Liver (tissue), 8 donors: ENCODE measurements at regions not wholly inside any gene's neighbourhood (a gene's known extent, or its start where the extent isn't known, plus 50 kb on each side); places are given as distances from the start of the nearest gene placed in this dataset.

ENCODE experiments used
- DNase-seq: peaks from one replicate; pipeline ENCODE4 v3.0.0-alpha.2; 2017; ENCODE audit warnings: low spot score
- H3K27ac ChIP-seq, 2 donors: one replicate each; pipeline ENCODE4 v1.7.0; 2013; ENCODE audit warnings: inconsistent platforms in 2 of 2, low read length in 2 of 2, control low read depth in 1 of 2, low read depth in 1 of 2, mild to moderate bottlenecking in 1 of 2
- H3K27me3 ChIP-seq, 4 donors: one replicate each; pipeline versions ENCODE4 v1.6.1 to v1.7.0; 2013; ENCODE audit warnings: low read length in 3 of 4, inconsistent platforms in 1 of 4, mild to moderate bottlenecking in 1 of 4, moderate library complexity in 1 of 4; ENCODE audit not compliant: control insufficient read depth in 4 of 4, insufficient read depth in 4 of 4
- H3K36me3 ChIP-seq, 4 donors: one replicate each; pipeline versions ENCODE4 v1.6.1 to v1.7.0; 2013; ENCODE audit warnings: low read length in 3 of 4, mild to moderate bottlenecking in 3 of 4, low read depth in 1 of 4, moderate library complexity in 1 of 4; ENCODE audit not compliant: control insufficient read depth in 4 of 4, insufficient read depth in 3 of 4
- H3K4me1 ChIP-seq, 4 donors: one replicate each; pipeline versions ENCODE4 v1.6.1 to v1.7.0; 2013; ENCODE audit warnings: low read length in 3 of 4, mild to moderate bottlenecking in 3 of 4, moderate library complexity in 1 of 4; ENCODE audit not compliant: control insufficient read depth in 4 of 4, insufficient read depth in 4 of 4
- H3K4me3 ChIP-seq, 3 donors: one replicate each; pipeline versions ENCODE4 v1.6.1 to v1.7.0; 2013; ENCODE audit warnings: low read length in 3 of 3, control low read depth in 1 of 3, low read depth in 1 of 3, mild to moderate bottlenecking in 1 of 3
- H3K9ac ChIP-seq, 2 donors: one replicate each; pipeline ENCODE4 v1.7.0; 2013; ENCODE audit warnings: low read length in 2 of 2, mild to moderate bottlenecking in 2 of 2, moderate library complexity in 2 of 2, control low read depth in 1 of 2, low read depth in 1 of 2
- H3K9me3 ChIP-seq, 4 donors: one replicate each; pipeline versions ENCODE4 v1.6.1 to v1.7.0; 2013; ENCODE audit warnings: low read length in 3 of 4; ENCODE audit not compliant: control insufficient read depth in 4 of 4
- FOXA2 ChIP-seq: IDR thresholded peaks from 2 replicates; pipeline ENCODE4 v1.6.1; 2016; ENCODE audit warnings: antibody characterized with exemption
- GABPA ChIP-seq, 2 donors: IDR thresholded peaks in 1 of 2; conservative IDR thresholded peaks in 1 of 2; 2 replicates each; pipeline ENCODE4 v1.6.1; 2016; ENCODE audit warnings: antibody characterized with exemption in 2 of 2, mild to moderate bottlenecking in 1 of 2, moderate library complexity in 1 of 2
- HNF4A ChIP-seq, 2 donors: conservative IDR thresholded peaks; 2 replicates each; pipeline ENCODE4 v1.6.1; 2016; ENCODE audit warnings: antibody characterized with exemption in 2 of 2, mild to moderate bottlenecking in 2 of 2
- HNF4G ChIP-seq: IDR thresholded peaks from 2 replicates; pipeline ENCODE4 v1.6.1; 2016; ENCODE audit warnings: antibody characterized with exemption
- JUND ChIP-seq, 2 donors: IDR thresholded peaks; 2 replicates each; pipeline ENCODE4 v1.6.1; 2016; ENCODE audit warnings: antibody characterized with exemption in 2 of 2
- RXRA ChIP-seq, 2 donors: IDR thresholded peaks; 2 replicates each; pipeline ENCODE4 v1.6.1; 2017 to 2018; ENCODE audit warnings: antibody characterized with exemption in 2 of 2, mild to moderate bottlenecking in 1 of 2
- SP1 ChIP-seq: IDR thresholded peaks from 2 replicates; pipeline ENCODE4 v1.6.1; 2018; ENCODE audit warnings: antibody characterized with exemption, mild to moderate bottlenecking
- WGBS: extraction: QIAGEN DNeasy Blood & Tissue Kit; methylation state at CpG from one replicate; pipeline ENCODE4 v1.1.7; 2013; 5-methylcytosine and 5-hydroxymethylcytosine counted together
- TF ChIP-seq, protein P1 (sequence below): IDR thresholded peaks from 2 replicates; pipeline ENCODE4 v1.6.1; 2016; ENCODE audit warnings: antibody characterized with exemption
- TF ChIP-seq, protein P2 (sequence below): IDR thresholded peaks from 2 replicates; pipeline ENCODE4 v1.6.1; 2016; ENCODE audit warnings: antibody characterized with exemption
- TF ChIP-seq, protein P3 (sequence below): fragments of 150-350 bp; IDR thresholded peaks from 2 replicates; pipeline ENCODE4 v1.5.1; 2017; ENCODE audit warnings: improper control_type of control experiment, low read depth, low read length; ENCODE audit not compliant: missing input control
- TF ChIP-seq, protein P4 (sequence below): IDR thresholded peaks from 2 replicates; pipeline ENCODE4 v1.6.1; 2016; ENCODE audit warnings: antibody characterized with exemption, mild to moderate bottlenecking
- TF ChIP-seq, protein P5 (sequence below): IDR thresholded peaks from 2 replicates; pipeline ENCODE4 v1.6.1; 2016; ENCODE audit warnings: antibody characterized with exemption
- donor health status: healthy.
- donor health status: healthy.
- donor health status: healthy.
- donor health status: healthy.
- donor health status: healthy.

DNA sequence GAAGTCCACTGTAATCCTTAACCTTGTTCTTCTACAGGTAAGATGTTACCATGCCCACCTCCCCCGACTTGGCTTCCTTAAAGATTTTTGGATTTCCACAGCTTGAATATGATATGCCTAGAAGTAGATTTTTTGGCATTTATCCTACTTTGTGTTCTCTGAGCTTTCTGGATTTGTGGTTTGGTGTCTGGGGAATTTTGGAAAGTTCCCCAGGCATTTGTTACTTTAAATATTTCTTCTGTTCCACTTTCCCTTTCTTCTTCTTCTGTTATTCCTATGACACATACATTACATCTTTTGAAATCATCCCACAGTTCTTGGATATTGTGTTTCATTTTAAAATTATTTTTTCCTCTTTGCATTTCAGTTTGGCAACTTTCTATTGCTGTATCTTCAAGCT, 122.1 kb upstream of the TMEM108 start:
- DNase-seq, result no peak
- H3K9me3 ChIP-seq, result no peaks in the 10 kb centered on the region
- H3K4me3 ChIP-seq, result no peak overlapping the region
- 61% methylated on average over 1 of the region's 1 CpG for WGBS
- H3K27me3 ChIP-seq, result peaks cover 0 to 2% (median 0%) of the 10 kb centered on the region in 4 donors
- no peaks in the 10 kb centered on the region for H3K4me1 ChIP-seq
- no peak overlapping the region for H3K27ac ChIP-seq
- no peak overlapping the region for H3K9ac ChIP-seq
- H3K36me3 ChIP-seq, result no peaks in the 10 kb centered on the region
- TF ChIP-seq, protein P1, sequence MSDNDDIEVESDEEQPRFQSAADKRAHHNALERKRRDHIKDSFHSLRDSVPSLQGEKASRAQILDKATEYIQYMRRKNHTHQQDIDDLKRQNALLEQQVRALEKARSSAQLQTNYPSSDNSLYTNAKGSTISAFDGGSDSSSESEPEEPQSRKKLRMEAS, result no peak
- TF ChIP-seq HNF4A (conservative IDR thresholded peaks at IDR 0.05), result no peak
- no peak for TF ChIP-seq FOXA2
- TF ChIP-seq SP1, result no peak
- TF ChIP-seq HNF4G, result no peak
- TF ChIP-seq, protein P2, sequence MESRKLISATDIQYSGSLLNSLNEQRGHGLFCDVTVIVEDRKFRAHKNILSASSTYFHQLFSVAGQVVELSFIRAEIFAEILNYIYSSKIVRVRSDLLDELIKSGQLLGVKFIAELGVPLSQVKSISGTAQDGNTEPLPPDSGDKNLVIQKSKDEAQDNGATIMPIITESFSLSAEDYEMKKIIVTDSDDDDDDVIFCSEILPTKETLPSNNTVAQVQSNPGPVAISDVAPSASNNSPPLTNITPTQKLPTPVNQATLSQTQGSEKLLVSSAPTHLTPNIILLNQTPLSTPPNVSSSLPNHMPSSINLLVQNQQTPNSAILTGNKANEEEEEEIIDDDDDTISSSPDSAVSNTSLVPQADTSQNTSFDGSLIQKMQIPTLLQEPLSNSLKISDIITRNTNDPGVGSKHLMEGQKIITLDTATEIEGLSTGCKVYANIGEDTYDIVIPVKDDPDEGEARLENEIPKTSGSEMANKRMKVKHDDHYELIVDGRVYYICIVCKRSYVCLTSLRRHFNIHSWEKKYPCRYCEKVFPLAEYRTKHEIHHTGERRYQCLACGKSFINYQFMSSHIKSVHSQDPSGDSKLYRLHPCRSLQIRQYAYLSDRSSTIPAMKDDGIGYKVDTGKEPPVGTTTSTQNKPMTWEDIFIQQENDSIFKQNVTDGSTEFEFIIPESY, result no peak

DNA sequence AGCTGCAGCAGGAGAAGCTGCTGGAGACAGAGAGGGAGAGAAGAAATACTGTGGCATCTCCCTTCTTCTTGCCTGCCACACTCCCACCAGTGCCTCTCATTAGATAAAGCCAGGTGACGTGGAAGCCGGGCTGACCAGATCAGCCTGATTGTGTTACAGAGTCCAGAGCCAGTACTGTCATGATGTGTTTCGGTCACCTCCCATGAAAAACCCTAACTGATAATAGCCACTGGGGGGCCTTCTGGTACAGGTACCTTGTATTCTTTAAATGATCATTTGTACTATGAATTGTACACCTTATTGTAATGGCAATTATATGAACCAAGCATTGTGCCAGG, 125.8 kb upstream of the TMEM108 start:
- no peak for DNase-seq
- Histone ChIP-seq H3K4me3 (no peak overlapping the region), H3K9ac (no peak overlapping the region), H3K36me3 (no peaks in the 10 kb centered on the region), H3K27me3 (no peaks in the 10 kb centered on the region), H3K27ac (no peak overlapping the region), H3K9me3 (no peaks in the 10 kb centered on the region), H3K4me1 (no peaks in the 10 kb centered on the region)
- TF ChIP-seq, protein P3, sequence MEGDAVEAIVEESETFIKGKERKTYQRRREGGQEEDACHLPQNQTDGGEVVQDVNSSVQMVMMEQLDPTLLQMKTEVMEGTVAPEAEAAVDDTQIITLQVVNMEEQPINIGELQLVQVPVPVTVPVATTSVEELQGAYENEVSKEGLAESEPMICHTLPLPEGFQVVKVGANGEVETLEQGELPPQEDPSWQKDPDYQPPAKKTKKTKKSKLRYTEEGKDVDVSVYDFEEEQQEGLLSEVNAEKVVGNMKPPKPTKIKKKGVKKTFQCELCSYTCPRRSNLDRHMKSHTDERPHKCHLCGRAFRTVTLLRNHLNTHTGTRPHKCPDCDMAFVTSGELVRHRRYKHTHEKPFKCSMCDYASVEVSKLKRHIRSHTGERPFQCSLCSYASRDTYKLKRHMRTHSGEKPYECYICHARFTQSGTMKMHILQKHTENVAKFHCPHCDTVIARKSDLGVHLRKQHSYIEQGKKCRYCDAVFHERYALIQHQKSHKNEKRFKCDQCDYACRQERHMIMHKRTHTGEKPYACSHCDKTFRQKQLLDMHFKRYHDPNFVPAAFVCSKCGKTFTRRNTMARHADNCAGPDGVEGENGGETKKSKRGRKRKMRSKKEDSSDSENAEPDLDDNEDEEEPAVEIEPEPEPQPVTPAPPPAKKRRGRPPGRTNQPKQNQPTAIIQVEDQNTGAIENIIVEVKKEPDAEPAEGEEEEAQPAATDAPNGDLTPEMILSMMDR, result no peak
- TF ChIP-seq, protein P4, sequence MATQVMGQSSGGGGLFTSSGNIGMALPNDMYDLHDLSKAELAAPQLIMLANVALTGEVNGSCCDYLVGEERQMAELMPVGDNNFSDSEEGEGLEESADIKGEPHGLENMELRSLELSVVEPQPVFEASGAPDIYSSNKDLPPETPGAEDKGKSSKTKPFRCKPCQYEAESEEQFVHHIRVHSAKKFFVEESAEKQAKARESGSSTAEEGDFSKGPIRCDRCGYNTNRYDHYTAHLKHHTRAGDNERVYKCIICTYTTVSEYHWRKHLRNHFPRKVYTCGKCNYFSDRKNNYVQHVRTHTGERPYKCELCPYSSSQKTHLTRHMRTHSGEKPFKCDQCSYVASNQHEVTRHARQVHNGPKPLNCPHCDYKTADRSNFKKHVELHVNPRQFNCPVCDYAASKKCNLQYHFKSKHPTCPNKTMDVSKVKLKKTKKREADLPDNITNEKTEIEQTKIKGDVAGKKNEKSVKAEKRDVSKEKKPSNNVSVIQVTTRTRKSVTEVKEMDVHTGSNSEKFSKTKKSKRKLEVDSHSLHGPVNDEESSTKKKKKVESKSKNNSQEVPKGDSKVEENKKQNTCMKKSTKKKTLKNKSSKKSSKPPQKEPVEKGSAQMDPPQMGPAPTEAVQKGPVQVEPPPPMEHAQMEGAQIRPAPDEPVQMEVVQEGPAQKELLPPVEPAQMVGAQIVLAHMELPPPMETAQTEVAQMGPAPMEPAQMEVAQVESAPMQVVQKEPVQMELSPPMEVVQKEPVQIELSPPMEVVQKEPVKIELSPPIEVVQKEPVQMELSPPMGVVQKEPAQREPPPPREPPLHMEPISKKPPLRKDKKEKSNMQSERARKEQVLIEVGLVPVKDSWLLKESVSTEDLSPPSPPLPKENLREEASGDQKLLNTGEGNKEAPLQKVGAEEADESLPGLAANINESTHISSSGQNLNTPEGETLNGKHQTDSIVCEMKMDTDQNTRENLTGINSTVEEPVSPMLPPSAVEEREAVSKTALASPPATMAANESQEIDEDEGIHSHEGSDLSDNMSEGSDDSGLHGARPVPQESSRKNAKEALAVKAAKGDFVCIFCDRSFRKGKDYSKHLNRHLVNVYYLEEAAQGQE, result no peak
- TF ChIP-seq FOXA2, result no peak
- no peak for TF ChIP-seq SP1
- no peak for TF ChIP-seq RXRA (IDR thresholded peaks at IDR 0.05)
- TF ChIP-seq, protein P2, result no peak
- no peak for TF ChIP-seq JUND (IDR thresholded peaks at IDR 0.05)
- TF ChIP-seq GABPA (IDR thresholded peaks at IDR 0.05 in 1 of 2, conservative IDR thresholded peaks at IDR 0.05 in 1 of 2), result no peak
- TF ChIP-seq, protein P1, result no peak
- TF ChIP-seq, protein P5, sequence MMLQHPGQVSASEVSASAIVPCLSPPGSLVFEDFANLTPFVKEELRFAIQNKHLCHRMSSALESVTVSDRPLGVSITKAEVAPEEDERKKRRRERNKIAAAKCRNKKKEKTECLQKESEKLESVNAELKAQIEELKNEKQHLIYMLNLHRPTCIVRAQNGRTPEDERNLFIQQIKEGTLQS, result no peak
- no peak for TF ChIP-seq HNF4A (conservative IDR thresholded peaks at IDR 0.05)
- 88% methylated on average over 3 of the region's 3 CpGs for WGBS
